GM11168 (cell line): ENCODE measurements at regions not wholly inside any gene's neighbourhood (a gene's known extent, or its start where the extent isn't known, plus 50 kb on each side); places are given as distances from the start of the nearest gene placed in this dataset.

Experiments
- in situ Hi-C: fragments of 300-500 bp; cut with MboI; formaldehyde crosslinking; loops from one replicate; pipeline ENCODE4 v1.12.0; 2022; ENCODE audit warnings: low sequenced_read_pairs; ENCODE audit not compliant: unreplicated experiment

GRCh38 chr3:98954791-98955604, 53.5 kb upstream of the DCBLD2 start:
- in situ Hi-C loops: no loop called here

- in situ Hi-C loops: no loop called here
Observed at GRCh38 chr3:98954242-98954641, 52.7 kb upstream of the DCBLD2 start.

GRCh38 chr3:98952404-98952803, 50.9 kb upstream of the DCBLD2 start:
- in situ Hi-C loops: no loop called here
